G401.6 (cell line): ENCODE measurements at regions not wholly inside any gene's neighbourhood (a gene's known extent, or its start where the extent isn't known, plus 50 kb on each side); places are given as distances from the start of the nearest gene placed in this dataset.

Experiments used
- FAIRE-seq: peaks from 2 replicates; lab custom pipeline; 2012; peaks lifted over from hg19 to GRCh38; lab: Jason Lieb, UNC

- no peak for FAIRE-seq
Observed at GRCh38 chr1:181327796-181328195, 155.5 kb upstream of the CACNA1E start.

DNA sequence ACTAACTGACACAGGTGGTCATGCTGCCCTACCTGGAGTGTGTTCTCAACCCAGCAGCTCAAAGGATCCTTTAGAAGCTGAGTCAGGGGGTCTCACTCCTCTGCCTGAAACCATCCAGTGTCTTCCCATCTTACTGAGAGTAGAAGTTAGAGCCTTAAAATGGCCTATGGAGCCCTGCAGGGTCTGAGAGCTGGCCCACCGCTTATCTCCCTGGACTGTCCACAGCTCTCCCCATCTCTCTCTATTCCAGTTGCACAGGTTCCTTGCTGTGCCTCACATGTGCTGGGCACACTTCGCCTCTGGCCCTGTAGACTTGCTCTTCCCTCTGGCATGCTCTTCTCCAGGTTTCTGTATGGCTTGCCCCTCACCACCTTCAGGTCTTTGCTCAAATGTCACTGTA is 148.6 kb upstream of the CACNA1E start:
- no peak for FAIRE-seq

GRCh38 chr1:181335631-181336030 is 147.7 kb upstream of the CACNA1E start:
- no peak for FAIRE-seq

DNA sequence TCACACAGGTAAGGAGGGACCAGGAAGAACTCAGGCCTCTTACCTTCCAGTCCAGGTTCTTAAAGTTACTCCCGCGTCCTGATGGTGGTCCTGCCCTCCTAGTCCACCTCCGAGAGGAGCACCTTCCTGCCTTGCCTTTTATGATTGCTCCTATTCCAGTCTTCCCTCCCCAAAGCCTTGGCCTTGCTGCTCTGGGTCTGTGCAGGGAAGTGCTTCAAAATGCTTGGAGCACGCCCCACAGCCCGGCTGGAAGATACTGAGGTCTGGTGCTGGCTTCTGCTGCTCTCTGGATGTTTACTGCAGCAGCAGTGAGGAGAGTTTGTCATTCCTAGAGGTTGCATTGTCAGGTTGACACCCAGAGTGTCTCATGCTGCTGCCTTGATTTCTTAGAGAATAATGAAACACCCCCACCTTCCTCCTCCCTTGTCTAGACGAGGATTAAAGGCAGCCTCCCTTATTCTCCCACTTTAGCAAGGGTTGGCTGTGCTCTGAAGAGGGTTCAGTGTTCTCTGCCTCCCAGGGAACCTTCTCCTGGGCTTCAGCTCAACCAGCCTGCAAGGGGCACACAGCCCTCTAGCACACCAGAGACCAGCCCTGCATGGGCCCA is 142.2 kb upstream of the CACNA1E start:
- no peak for FAIRE-seq

DNA sequence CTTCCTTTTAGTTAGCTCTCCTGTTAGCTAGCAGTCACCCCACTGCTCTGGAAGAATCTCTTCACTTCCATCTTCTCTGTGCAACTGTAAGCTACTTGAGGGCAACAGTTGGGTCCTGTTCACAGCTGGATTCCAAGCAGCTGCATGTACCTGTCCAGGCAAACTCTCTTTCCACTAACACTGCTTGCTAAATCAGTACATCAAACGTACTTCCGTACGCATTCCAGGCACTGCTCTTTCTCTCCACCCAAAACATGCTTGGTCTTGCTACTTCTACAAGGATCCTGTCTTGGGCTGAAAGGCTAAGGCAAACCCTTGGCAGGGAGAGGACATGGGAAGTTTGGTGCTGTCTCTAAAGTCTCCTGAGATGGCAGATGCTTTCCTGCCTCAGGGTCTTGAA is 139.2 kb upstream of the CACNA1E start:
- no peak for FAIRE-seq

DNA sequence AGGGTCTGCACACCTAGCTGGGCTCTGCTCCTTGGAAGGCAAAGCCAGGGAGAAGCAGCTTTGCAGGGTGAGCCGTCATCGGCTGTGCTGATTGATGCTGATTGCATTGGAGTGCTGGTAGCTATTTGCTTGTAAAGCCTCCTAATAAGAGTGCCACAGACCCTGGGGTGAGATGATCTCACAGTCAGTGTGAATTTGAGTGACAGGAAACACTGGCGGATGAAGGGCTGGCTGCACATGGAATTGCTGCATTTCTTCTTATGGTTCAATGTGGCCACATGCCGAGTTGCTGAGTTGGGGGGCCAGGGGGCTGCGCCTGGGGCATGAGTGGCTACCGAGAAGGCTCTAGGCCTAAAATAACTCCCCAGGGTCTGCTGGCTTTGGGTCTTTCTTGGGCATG is 138.2 kb upstream of the CACNA1E start:
- no peak for FAIRE-seq

DNA sequence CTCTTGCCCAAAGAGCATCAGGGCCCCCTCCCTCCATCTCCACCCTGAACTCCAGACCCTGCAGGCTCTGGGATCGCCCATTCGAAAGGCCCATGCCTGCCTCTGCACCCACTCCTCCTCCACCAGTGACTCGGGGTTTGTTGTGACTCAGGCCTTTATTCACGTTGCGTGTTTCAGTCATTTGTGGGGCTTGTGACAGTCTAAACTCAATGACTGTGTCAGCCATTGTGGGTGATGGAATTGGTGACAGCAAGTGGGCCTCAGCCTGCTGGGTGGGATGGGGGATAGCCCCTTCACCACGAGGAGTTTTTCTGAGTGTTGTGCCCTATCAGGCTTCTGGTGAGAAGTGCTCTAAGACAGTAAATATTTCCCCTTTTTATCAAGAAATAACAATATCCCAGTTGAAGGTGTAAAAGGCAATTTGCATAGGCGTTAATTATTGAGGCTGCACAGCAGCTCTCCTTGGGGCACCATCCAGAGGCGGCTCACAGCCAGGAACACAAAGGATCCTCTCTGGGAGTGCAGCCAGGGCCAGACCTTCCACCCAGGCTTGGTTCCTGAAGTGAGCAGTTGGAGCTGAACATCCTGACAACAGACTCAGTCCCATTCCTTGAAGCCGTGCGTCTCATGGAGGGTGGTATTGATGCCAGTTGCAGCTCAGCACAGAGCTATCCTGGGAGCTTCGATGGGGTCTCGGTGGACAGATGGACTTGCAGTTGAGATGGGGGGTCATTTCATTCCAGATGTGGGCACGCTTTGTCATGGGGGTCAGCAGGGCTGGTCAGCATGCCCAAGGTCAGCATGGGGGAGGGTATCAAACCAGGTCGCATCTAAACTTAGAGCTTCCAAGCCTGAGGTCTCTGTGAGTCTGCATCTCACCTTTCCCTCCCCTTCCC is 135.6 kb upstream of the CACNA1E start:
- no peak for FAIRE-seq

GRCh38 chr1:181349512-181349911 is 133.8 kb upstream of the CACNA1E start:
- FAIRE-seq, result no peak

DNA sequence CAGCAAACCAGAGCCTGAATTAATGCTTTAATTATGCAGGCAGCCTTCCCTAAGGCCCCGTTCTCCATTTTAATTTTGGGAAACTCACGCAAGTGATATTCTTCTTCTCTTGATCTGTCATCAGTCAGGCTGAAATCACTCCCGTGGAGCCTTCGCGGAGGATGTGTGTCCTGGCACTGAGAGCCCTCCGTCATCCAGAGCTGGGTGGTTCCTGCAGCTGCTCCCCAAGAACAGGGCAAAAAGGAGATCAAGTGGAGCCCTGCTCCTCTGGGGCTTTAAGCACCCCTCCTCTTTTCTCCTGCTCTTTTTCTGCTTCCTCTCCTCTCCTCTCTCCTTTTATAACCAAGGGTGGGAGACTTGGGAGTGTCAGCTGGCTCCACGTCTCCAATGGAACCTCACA is 133.2 kb upstream of the CACNA1E start:
- no peak for FAIRE-seq

DNA sequence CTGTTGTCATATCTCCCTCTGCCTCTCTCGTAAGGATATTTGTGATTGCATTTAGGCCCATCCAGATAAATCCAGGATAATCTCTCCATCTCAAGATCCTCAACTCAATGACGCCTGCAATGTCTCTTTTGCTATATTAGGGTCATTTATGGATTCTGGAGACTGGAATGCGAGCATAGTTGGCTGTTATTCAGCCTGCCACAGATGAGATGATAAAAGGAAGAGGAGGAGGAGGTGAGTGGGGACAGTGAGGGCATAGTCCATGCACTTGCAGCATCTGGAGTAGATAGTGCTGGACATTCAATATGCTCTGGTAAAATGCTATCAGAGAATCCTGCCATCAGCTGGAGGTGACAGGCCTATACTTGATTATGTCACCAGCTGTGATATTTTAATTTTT is 131.6 kb upstream of the CACNA1E start:
- FAIRE-seq, result no peak

GRCh38 chr1:181352695-181353094 is 130.6 kb upstream of the CACNA1E start:
- FAIRE-seq, result no peak

DNA sequence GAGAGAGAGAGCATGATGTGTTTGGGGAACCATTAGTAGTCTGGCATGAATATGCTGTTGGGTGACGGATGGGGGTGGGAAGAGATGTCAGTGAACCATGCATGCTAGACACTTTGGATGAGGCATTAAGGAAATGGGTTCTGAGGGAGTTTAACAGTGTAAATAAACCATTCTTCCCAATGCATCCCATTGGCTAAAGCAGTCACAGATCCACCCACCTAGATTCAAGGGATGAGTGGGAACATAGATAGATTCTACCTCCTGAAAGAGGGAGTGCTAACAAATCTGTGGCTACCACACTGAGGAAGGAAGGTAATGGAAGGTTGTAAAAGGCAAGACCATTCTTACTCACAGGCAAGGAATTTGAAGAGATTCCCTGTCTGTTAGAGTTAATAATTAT is 129.8 kb upstream of the CACNA1E start:
- no peak for FAIRE-seq

DNA sequence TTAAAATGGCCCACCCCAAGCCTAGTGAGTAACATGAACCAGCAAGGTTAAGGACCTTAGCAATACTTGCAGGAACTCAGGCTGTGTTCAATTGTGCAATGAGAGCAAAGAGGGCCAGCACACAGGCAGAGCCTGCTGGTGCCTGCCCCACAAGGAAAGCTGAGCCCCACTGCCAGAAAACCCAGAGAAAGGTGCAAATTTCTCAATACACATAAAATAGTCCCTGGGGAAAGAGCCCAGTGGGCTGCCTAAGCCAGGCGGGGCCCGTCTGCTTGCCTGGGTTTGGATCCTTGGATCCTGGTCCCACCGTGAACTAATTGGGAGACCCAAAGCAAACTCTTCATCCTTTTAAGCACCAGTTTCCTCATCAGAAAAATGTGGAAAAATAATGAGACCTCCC is 128.5 kb upstream of the CACNA1E start:
- FAIRE-seq, result no peak

DNA sequence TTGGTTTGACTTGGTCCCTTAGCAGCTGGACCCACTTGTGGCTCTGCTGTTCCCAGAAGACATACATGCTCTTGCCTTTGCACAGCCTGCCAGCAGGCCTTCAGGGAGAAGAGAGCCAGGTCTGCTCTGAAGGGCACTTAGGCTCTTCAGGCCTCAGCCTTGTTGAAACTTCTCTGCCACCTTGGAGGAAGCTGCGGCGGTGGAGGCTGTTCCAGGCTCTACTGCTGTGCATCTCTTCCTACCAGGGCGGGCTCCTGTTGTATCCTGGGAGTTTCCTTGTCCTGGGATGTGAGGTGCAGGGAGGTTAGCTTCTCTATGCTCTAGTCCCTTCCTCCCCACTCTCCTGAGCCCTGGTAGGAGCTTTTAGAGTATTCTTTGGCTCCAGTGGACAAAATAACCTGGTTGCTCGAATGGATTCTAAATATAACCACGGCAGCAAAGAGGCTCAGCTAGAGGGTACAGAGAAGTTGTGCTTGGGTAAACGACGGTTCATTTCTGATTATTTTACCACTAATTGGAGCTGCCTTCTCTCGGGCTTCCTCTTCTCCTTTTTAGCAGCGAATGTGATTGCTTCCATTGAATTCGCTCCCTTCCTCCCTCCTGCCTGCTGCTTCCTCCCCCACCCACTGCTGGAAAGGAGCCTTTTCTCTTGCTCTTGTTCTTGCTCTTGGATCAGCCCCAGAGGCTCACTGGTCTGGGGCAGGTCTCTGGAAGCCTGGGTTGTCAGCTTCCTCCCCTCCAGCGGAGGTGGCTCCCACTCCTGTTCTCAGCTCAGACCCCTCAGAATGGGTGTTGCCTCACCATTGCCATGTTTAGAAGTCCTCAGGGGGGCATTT is 126.6 kb upstream of the CACNA1E start:
- no peak for FAIRE-seq

DNA sequence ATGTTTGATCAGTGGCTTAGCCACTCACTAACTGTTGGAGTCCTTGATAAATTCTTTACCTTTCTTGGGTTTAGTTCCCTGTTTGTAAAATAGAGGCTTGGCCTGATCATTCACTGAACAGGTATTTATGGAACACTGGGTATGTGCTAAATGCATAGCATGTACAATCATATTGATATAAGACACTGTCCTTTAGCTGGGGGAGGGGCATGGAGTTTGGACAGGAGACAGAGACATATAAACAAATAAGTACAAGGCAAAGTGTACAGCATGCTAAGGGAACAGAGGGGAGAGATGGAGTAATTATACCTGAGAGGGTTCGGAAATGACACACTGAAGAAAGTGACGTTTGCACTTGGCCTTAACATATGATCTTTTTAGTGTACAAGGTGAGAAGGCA is 124.3 kb upstream of the CACNA1E start:
- FAIRE-seq, result no peak

DNA sequence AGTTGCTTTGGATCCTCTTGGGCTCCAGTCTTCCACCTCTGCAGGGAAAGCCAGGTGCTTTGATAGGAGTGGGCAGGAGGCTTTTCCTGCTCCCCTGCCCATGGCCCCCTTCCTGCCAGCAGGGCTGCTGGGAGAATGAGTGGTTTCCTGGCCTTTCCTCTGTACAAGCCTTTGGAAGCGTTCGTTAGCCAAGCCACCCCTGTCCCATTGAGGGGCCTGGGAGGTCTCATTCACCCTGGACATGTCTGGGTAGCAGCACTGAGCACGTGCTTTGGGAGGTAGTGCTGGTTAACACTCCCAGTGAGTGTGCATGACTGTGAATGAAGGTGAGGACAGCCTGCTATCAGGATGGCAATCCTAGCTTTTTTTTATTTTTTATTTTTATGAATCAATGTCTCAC is 118.5 kb upstream of the CACNA1E start:
- FAIRE-seq, result no peak

DNA sequence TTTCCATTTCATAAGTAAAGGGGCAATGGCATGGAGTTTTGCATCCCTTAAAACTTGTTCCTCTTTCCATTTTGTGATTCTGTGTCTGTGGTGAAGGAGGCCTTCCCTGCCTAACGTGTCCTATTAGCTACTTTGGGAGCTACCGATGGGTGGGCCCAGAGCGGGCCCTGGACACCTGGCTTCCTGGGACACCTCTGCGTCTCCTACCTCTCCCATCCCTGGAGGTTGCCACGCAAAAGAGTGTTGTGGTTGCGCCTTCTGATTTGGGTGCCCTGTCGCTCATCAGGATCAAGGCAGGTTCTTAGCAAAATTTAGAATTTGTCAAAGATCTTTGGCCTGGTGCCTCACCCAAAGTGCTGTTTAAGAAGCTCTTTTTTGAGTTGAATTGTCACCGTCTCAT is 116.4 kb upstream of the CACNA1E start:
- FAIRE-seq, result no peak

- FAIRE-seq, result no peak
Observed at GRCh38 chr1:181369416-181369815, 113.9 kb upstream of the CACNA1E start.

DNA sequence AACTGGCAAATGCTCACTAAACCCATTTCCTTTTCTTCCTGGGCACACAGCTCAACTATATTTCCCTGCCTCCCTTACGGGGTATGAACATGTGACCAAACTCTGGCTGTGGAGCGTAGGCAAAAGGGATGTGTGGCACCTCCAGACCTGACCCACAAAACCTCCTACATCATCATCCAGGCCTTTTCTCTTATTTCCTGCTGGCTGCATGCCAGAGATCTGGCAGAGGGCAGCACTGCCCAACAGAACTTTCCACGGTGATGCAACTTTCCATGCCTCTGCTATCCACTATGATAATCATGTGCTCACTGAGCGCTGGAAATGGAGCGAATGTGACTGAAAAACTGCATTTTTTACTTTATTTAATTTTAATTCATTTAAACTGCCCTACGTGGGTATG is 99.6 kb upstream of the CACNA1E start:
- FAIRE-seq, result no peak

GRCh38 chr1:181386340-181386739 is 97.0 kb upstream of the CACNA1E start:
- no peak for FAIRE-seq

GRCh38 chr1:181386951-181387350 is 96.4 kb upstream of the CACNA1E start:
- no peak for FAIRE-seq

DNA sequence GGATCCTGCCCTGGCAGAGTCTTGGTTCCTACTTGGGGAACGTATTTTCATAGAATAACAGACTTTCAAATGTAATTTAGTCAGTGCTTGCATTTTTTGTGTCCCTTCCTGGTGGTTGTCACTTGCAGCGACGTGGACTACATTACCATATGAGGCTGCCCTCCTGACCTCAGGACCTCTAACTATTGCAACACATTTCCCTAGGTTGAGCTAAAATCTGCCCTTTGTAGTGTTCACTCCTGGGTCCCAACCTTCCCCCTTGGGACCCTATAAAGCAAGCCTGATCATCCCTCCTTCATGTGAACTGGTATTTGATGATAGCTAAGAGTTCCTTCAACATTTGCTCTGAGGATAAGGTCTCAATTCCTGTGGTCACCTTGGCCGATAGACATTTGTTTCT is 95.6 kb upstream of the CACNA1E start:
- FAIRE-seq, result no peak

DNA sequence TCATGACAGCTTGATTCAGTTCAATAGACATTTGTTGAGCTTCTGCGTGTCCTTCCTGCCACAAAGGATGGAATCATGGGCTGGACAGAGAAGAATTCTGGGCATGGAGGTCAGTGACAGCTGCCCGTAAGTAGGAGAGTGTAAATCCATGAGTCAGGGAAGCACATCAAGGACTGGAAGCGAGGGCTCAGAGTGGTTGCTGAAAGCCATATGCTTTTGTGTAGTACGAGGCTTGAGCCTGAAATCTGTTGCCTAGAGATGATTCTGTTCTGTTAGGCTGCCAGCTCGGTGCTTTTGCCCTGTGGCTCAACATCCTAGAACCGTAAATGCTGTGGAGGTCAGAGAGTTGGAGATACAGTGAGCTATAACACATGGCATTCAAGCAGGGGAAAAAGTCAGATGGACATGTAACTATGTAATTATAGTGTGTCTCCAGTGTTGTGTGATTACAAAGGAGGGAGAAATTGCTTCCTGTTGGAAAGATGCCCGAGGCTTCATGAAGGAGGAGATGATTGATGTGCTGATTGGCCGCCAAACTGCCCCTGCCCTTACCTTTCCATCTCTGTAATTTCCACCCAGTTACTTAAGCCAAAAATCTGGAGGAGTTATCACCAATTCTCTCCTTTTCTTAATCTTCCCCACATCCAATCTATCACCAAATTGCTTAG is 92.8 kb upstream of the CACNA1E start:
- no peak for FAIRE-seq
